K562 (cell line): ENCODE measurements at regions not wholly inside any gene's neighbourhood (a gene's known extent, or its start where the extent isn't known, plus 50 kb on each side); places are given as distances from the start of the nearest gene placed in this dataset.

Experiments used
- ATAC-seq: fragments of 200-7000 bp; cut with Tn5 transposase; 3 replicates; pipeline ENCODE4 v1.9.1; 2020; ENCODE audit warnings: moderate library complexity
- BruUV-seq: library from RNA; stranded (reverse); fragments of 400-500 nt; replicated peaks from 2 replicates; lab custom pipeline; 2021; lab: Mats Ljungman, UMichigan
- CTCF ChIA-PET: fragments of 300-600 bp; formaldehyde crosslinking; extraction: SDS; loops from one replicate; lab custom pipeline; 2021; ENCODE audit warnings: low intra/inter-chr PET ratio; lab: Yijun Ruan, JAX
- POLR2A ChIA-PET: fragments of 300-600, 350-650 bp; sonication (Branson Sonifier 250); formaldehyde crosslinking; extraction: SDS; loops from one replicate; lab custom pipeline; 2021; ENCODE audit warnings: antibody characterized with exemption, inconsistent platforms; lab: Yijun Ruan, JAX
- DNase-seq, 4 experiments: peaks; one replicate each; pipeline versions ENCODE4 v3.0.0 to v3.0.0-alpha.2; 2011 to 2018; ENCODE audit warnings: low spot score in 3 of 4, mixed read lengths in 3 of 4; ENCODE audit errors: extremely low read depth in 1 of 4
- FAIRE-seq: peaks from 2 replicates; lab custom pipeline; 2011; peaks lifted over from hg19 to GRCh38; lab: Jason Lieb, UNC
- H2AFZ ChIP-seq: 2 replicates; pipeline ENCODE4 v1.6.0; 2011; ENCODE audit warnings: low read depth, low read length, control low read depth, inconsistent platforms
- H3K27ac ChIP-seq: fragments of 200-600 bp; 3 replicates; pipeline ENCODE4 v1.8.0; 2011; ENCODE audit warnings: low read depth, mild to moderate bottlenecking, control low read depth, inconsistent platforms, low read length, moderate library complexity, mixed read lengths; ENCODE audit errors: extremely low read depth
- H3K27me3 ChIP-seq, 2 experiments: fragments of 300-600 bp in 1 of 2; 2 replicates in 1 of 2; 3 replicates in 1 of 2; pipeline versions ENCODE4 v1.6.0 to v1.8.0; 2011; ENCODE audit warnings: inconsistent platforms in 2 of 2, low read length in 2 of 2, mild to moderate bottlenecking in 1 of 2, mixed read lengths in 1 of 2, moderate library complexity in 1 of 2; ENCODE audit not compliant: control insufficient read depth in 2 of 2, insufficient read depth in 2 of 2
- H3K36me3 ChIP-seq: fragments of 300-600 bp; 3 replicates; pipeline ENCODE4 v1.8.0; 2011; ENCODE audit warnings: mild to moderate bottlenecking, low read length, inconsistent platforms; ENCODE audit not compliant: control insufficient read depth, insufficient read depth
- H3K4me1 ChIP-seq, 2 experiments: fragments of 200-600 bp in 1 of 2; replicated peaks in 1 of 2; 2 replicates in 1 of 2; 3 replicates in 1 of 2; pipeline versions ENCODE4 v1.5.1 to v1.8.0; 2011; ENCODE audit warnings: inconsistent platforms in 2 of 2, low read length in 2 of 2, mild to moderate bottlenecking in 1 of 2, mixed read lengths in 1 of 2, moderate library complexity in 1 of 2; ENCODE audit not compliant: control insufficient read depth in 2 of 2, insufficient read depth in 2 of 2
- H3K4me2 ChIP-seq: 2 replicates; pipeline ENCODE4 v1.6.1; 2011; ENCODE audit warnings: low read length, control low read depth, inconsistent platforms, mixed read lengths; ENCODE audit not compliant: insufficient read depth
- H3K4me3 ChIP-seq: fragments of 200-600 bp; sonication (generic), shearing (Covaris generic); 2 replicates; pipeline ENCODE4 v1.5.1; 2016; ENCODE audit warnings: control low read depth, inconsistent platforms
- H3K79me2 ChIP-seq: fragments of 200-600 bp; 3 replicates; pipeline ENCODE4 v1.8.0; 2011; ENCODE audit warnings: low read length, inconsistent platforms; ENCODE audit not compliant: control insufficient read depth, insufficient read depth
- H3K9ac ChIP-seq, 2 experiments: 2 replicates each; pipeline versions ENCODE4 v1.6.0 to v1.6.1; 2011; ENCODE audit warnings: low read depth in 2 of 2, low read length in 2 of 2, control low read depth in 1 of 2, inconsistent platforms in 1 of 2, mild to moderate bottlenecking in 1 of 2, mixed read lengths in 1 of 2; ENCODE audit not compliant: insufficient read depth in 1 of 2
- H3K9me1 ChIP-seq: one replicate; pipeline ENCODE4 v1.6.0; 2011; ENCODE audit warnings: inconsistent platforms, mild to moderate bottlenecking, low read length, moderate library complexity; ENCODE audit not compliant: control insufficient read depth, insufficient read depth
- H3K9me3 ChIP-seq: replicated peaks from 2 replicates; pipeline ENCODE4 v1.5.1; 2011; ENCODE audit warnings: low read depth, low read length, inconsistent platforms; ENCODE audit not compliant: control insufficient read depth, insufficient read depth
- H4K20me1 ChIP-seq: replicated peaks from 2 replicates; pipeline ENCODE4 v1.6.1; 2011; ENCODE audit warnings: low read length, inconsistent platforms, mixed read lengths; ENCODE audit not compliant: control insufficient read depth, insufficient read depth
- ARNT ChIP-seq, 2 experiments: fragments of 450-650 bp; IDR thresholded peaks; 2 replicates each; pipeline ENCODE4 v1.6.1; 2016; ENCODE audit warnings: mild to moderate bottlenecking in 1 of 2
- CBFA2T3 ChIP-seq: fragments of 450-650 bp; IDR thresholded peaks from 2 replicates; pipeline ENCODE4 v1.6.1; 2017
- HMGN3 ChIP-seq: IDR thresholded peaks from 2 replicates; pipeline ENCODE4 v1.6.1; 2011; ENCODE audit warnings: borderline replicate concordance, low read depth, mild to moderate bottlenecking, mixed read lengths, low read length; ENCODE audit not compliant: insufficient read length; ENCODE audit errors: extremely low read depth
- HNRNPK ChIP-seq: fragments of 200-400 bp; formaldehyde crosslinking; IDR thresholded peaks from one replicate; pipeline ENCODE4 v1.6.1; 2018; ENCODE audit warnings: mild to moderate bottlenecking, low read depth, low read length; ENCODE audit not compliant: poor library complexity, severe bottlenecking
- NCOA6 ChIP-seq: fragments of 450-650 bp; IDR thresholded peaks from 2 replicates; pipeline ENCODE4 v1.6.1; 2017; ENCODE audit warnings: mild to moderate bottlenecking
- TEAD1 ChIP-seq, 2 experiments: fragments of 450-650 bp in 1 of 2; sonication (generic) in 1 of 2; formaldehyde crosslinking; IDR thresholded peaks; 2 replicates each; pipeline versions ENCODE4 v1.4.0 to v1.8.0; 2020 to 2022; ENCODE audit warnings: mild to moderate bottlenecking in 2 of 2, missing genetic modification reagents in 1 of 2
- TGIF2 ChIP-seq: sonication (generic); formaldehyde crosslinking; IDR thresholded peaks from 2 replicates; pipeline ENCODE4 v1.8.1; 2022; ENCODE audit warnings: mild to moderate bottlenecking, missing genetic modification reagents, moderate library complexity
- ZNF318 ChIP-seq, 2 experiments: fragments of 450-650 bp; IDR thresholded peaks; 2 replicates each; pipeline ENCODE4 v1.6.1; 2016; ENCODE audit warnings: mild to moderate bottlenecking in 2 of 2, borderline replicate concordance in 1 of 2, low read depth in 1 of 2, moderate library complexity in 1 of 2
- WGBS: fragments of 100-300 bp; shearing (Covaris generic); methylation state at CpG from one replicate; pipeline ENCODE4 v1.1.6; 2016; ENCODE audit warnings: low coverage, mixed read lengths; ENCODE audit not compliant: insufficient coverage; ENCODE audit errors: missing lambda C conversion rate; 5-methylcytosine and 5-hydroxymethylcytosine counted together
- in situ Hi-C: fragments of 300-500 bp; cut with MboI; formaldehyde crosslinking; loops from 4 replicates; pipeline ENCODE4 v1.15.0; 2018; ENCODE audit warnings: inconsistent platforms, mixed read lengths
- intact Hi-C: fragments of 100-400 bp; cut with micrococcal nuclease; formaldehyde crosslinking; loops from 2 replicates; pipeline ENCODE4 v1.14.2; 2022
- TF ChIP-seq, protein P1 (sequence below): fragments of 450-650 bp; IDR thresholded peaks from 2 replicates; pipeline ENCODE4 v1.6.1; 2016
- TF ChIP-seq, protein P2 (sequence below): fragments of 250-450 bp; sonication (Bioruptor Pico); IDR thresholded peaks from 2 replicates; pipeline ENCODE4 v1.4.0; 2020; ENCODE audit warnings: borderline replicate concordance

GRCh38 chr5:167616043-167616890 lies 675.2 kb upstream of the WWC1 start:
- Histone ChIP-seq H2AFZ (no peak overlapping the region), H3K27me3 (no peaks in the 10 kb centered on the region), H3K4me1 (no peaks in the 10 kb centered on the region), H3K27ac (no peak overlapping the region), H3K4me3 (no peak overlapping the region), H3K79me2 (no peaks in the 10 kb centered on the region), H3K9me1 (no peaks in the 10 kb centered on the region), H3K9me3 (no peaks in the 10 kb centered on the region), H3K36me3 (no peaks in the 10 kb centered on the region), H3K4me2 (no peak overlapping the region), H3K9ac (no peak overlapping the region), H4K20me1 (no peaks in the 10 kb centered on the region)
- POLR2A ChIA-PET = no interaction called here
- 0% methylated on average over 2 of the region's 2 CpGs for WGBS
- CTCF ChIA-PET = no interaction called here
- intact Hi-C loops (no loop called here), in situ Hi-C loops (no loop called here)
- no peak for ATAC-seq
- no TSS peak for BruUV-seq
- no peak for DNase-seq
- no peak for FAIRE-seq
- TF ChIP-seq NCOA6 = no peak
- no peak for TF ChIP-seq HNRNPK
- no peak for TF ChIP-seq ARNT (IDR thresholded peaks at IDR 0.05)
- no peak for TF ChIP-seq HMGN3
- TF ChIP-seq, protein P1, sequence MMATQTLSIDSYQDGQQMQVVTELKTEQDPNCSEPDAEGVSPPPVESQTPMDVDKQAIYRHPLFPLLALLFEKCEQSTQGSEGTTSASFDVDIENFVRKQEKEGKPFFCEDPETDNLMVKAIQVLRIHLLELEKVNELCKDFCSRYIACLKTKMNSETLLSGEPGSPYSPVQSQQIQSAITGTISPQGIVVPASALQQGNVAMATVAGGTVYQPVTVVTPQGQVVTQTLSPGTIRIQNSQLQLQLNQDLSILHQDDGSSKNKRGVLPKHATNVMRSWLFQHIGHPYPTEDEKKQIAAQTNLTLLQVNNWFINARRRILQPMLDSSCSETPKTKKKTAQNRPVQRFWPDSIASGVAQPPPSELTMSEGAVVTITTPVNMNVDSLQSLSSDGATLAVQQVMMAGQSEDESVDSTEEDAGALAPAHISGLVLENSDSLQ = no peak
- TF ChIP-seq, protein P2, sequence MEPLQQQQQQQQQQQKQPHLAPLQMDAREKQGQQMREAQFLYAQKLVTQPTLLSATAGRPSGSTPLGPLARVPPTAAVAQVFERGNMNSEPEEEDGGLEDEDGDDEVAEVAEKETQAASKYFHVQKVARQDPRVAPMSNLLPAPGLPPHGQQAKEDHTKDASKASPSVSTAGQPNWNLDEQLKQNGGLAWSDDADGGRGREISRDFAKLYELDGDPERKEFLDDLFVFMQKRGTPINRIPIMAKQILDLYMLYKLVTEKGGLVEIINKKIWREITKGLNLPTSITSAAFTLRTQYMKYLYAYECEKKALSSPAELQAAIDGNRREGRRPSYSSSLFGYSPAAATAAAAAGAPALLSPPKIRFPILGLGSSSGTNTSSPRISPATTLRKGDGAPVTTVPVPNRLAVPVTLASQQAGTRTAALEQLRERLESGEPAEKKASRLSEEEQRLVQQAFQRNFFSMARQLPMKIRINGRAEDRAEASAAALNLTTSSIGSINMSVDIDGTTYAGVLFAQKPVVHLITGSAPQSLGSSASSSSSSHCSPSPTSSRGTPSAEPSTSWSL (CRISPR knock-in tag) = no peak
- TF ChIP-seq TGIF2 (CRISPR knock-in tag) = no peak
- TF ChIP-seq ZNF318 (IDR thresholded peaks at IDR 0.05; ENCODE audit: borderline replicate concordance in 1 of 2, low read depth in 1 of 2) = no peak
- no peak for TF ChIP-seq CBFA2T3
- TF ChIP-seq TEAD1 (CRISPR knock-in tag; IDR thresholded peaks at IDR 0.05) = no peak
